ENCODE measurements at regions not wholly inside any gene's neighbourhood (a gene's known extent, or its start where the extent isn't known, plus 50 kb on each side); places are given as distances from the start of the nearest gene placed in this dataset.

- TF ChIP-seq CTCF (IDR thresholded peaks at IDR 0.05): no peak
- TF ChIP-seq POLR2A (IDR thresholded peaks at IDR 0.05): no peak
- no peak for TF ChIP-seq EP300 (IDR thresholded peaks at IDR 0.05)
Measured at GRCh38 chr6:165002866-165003265, 306.5 kb downstream of the C6orf118 start.

All from tibial nerve (tissue), 4 donors.